A549 (cell line): ENCODE measurements at regions not wholly inside any gene's neighbourhood (a gene's known extent, or its start where the extent isn't known, plus 50 kb on each side); places are given as distances from the start of the nearest gene placed in this dataset.

Source experiments
- ATAC-seq, 2 experiments: fragments of 200-7000 bp in 1 of 2; fragments of >200 bp in 1 of 2; cut with Nextera tagmentation in 1 of 2; cut with Tn5 transposase in 1 of 2; 3 replicates each; pipeline versions ENCODE4 v1.8.0 to v1.9.1; 2018 to 2020; ENCODE audit warnings: mild to moderate bottlenecking in 1 of 2, moderate library complexity in 1 of 2
- CTCF ChIA-PET: fragments of 300-600 bp; sonication (Branson Sonifier 250); formaldehyde crosslinking; extraction: SDS; loops from one replicate; lab custom pipeline; 2021; ENCODE audit warnings: antibody characterized with exemption, inconsistent platforms; lab: Yijun Ruan, JAX
- POLR2A ChIA-PET: fragments of 350-600 bp; formaldehyde crosslinking; extraction: SDS; loops from one replicate; lab custom pipeline; 2021; ENCODE audit warnings: antibody characterized with exemption, inconsistent platforms; lab: Yijun Ruan, JAX
- DNase-seq, 2 experiments: peaks; one replicate each; pipeline versions ENCODE4 v3.0.0 to v3.0.0-alpha.2; 2011 to 2016; ENCODE audit warnings: low read depth in 1 of 2, low spot score in 1 of 2
- FAIRE-seq: peaks from 2 replicates; lab custom pipeline; 2011; peaks lifted over from hg19 to GRCh38; lab: Jason Lieb, UNC
- H3K27ac ChIP-seq, 2 experiments: fragments of >200 bp; sonication (Bioruptor Twin); formaldehyde crosslinking; 3 replicates each; pipeline ENCODE4 v1.5.1; 2016 to 2017
- H3K4me1 ChIP-seq: fragments of >200 bp; sonication (Bioruptor Twin); formaldehyde crosslinking; 3 replicates; pipeline ENCODE4 v1.6.1; 2016
- H3K4me2 ChIP-seq: fragments of >200 bp; sonication (Bioruptor Twin); formaldehyde crosslinking; 3 replicates; pipeline ENCODE4 v1.6.1; 2016
- H3K4me3 ChIP-seq: fragments of >200 bp; sonication (Bioruptor Twin); formaldehyde crosslinking; 3 replicates; pipeline ENCODE4 v1.5.1; 2016
- H3K9me3 ChIP-seq: fragments of >200 bp; sonication (Bioruptor Twin); formaldehyde crosslinking; 3 replicates; pipeline ENCODE4 v1.6.1; 2016
- CEBPB ChIP-seq, 2 experiments: fragments of >200 bp in 1 of 2; sonication (Bioruptor Twin) in 1 of 2; formaldehyde crosslinking in 1 of 2; IDR thresholded peaks; 2 replicates each; pipeline ENCODE4 v1.6.1; 2012 to 2016
- CTCF ChIP-seq: fragments of >200 bp; sonication (Bioruptor Twin); formaldehyde crosslinking; IDR thresholded peaks from 3 replicates; pipeline ENCODE4 v1.5.1; 2016
- FOSL2 ChIP-seq, 2 experiments: fragments of 450-650 bp in 1 of 2; fragments of >200 bp in 1 of 2; sonication (Bioruptor Twin) in 1 of 2; formaldehyde crosslinking; IDR thresholded peaks; 2 replicates each; pipeline versions ENCODE4 v1.5.0 to v1.6.1; 2016 to 2020; ENCODE audit warnings: mild to moderate bottlenecking in 1 of 2, moderate library complexity in 1 of 2
- FOXS1 ChIP-seq: fragments of 250-450 bp; sonication (Bioruptor Pico); IDR thresholded peaks from 2 replicates; pipeline ENCODE4 v1.5.0; 2020; ENCODE audit warnings: mild to moderate bottlenecking, moderate library complexity
- HES2 ChIP-seq: fragments of >200 bp; sonication (Bioruptor Twin); formaldehyde crosslinking; IDR thresholded peaks from 2 replicates; pipeline ENCODE4 v1.6.1; 2016
- HMGXB4 ChIP-seq: fragments of 250-450 bp; sonication (Bioruptor Pico); IDR thresholded peaks from 2 replicates; pipeline ENCODE4 v1.5.0; 2021; ENCODE audit warnings: mild to moderate bottlenecking, moderate library complexity, borderline replicate concordance
- HOXB5 ChIP-seq: fragments of 250-450 bp; sonication (Bioruptor Pico); IDR thresholded peaks from 2 replicates; pipeline ENCODE4 v1.5.0; 2020; ENCODE audit warnings: mild to moderate bottlenecking, moderate library complexity
- JUNB ChIP-seq: fragments of >200 bp; sonication (Bioruptor Twin); formaldehyde crosslinking; IDR thresholded peaks from 2 replicates; pipeline ENCODE4 v1.6.1; 2016
- KDM1A ChIP-seq: fragments of 200-600 bp; sonication (generic); IDR thresholded peaks from 2 replicates; pipeline ENCODE4 v1.6.1; 2016; ENCODE audit warnings: low read depth, mild to moderate bottlenecking
- MAX ChIP-seq: IDR thresholded peaks from 2 replicates; pipeline ENCODE4 v1.6.1; 2012
- MYC ChIP-seq: IDR thresholded peaks from 2 replicates; pipeline ENCODE4 v1.6.1; 2012; ENCODE audit warnings: mild to moderate bottlenecking, inconsistent platforms, low read length, improper control_type of control experiment, borderline replicate concordance
- NPAS2 ChIP-seq: fragments of 250-450 bp; sonication (Bioruptor Pico); IDR thresholded peaks from 2 replicates; pipeline ENCODE4 v1.8.0; 2022; ENCODE audit warnings: mild to moderate bottlenecking, moderate library complexity, borderline replicate concordance
- RARB ChIP-seq: fragments of 250-450 bp; sonication (Bioruptor Pico); IDR thresholded peaks from 2 replicates; pipeline ENCODE4 v1.8.0; 2021; ENCODE audit warnings: mild to moderate bottlenecking, moderate library complexity
- RCOR1 ChIP-seq: fragments of 150-350 bp; IDR thresholded peaks from 2 replicates; pipeline ENCODE4 v1.6.1; 2014; ENCODE audit warnings: antibody characterized with exemption, low read length, low read depth
- REST ChIP-seq: fragments of 200-600 bp; sonication (generic); IDR thresholded peaks from 2 replicates; pipeline ENCODE4 v1.6.1; 2016; ENCODE audit warnings: antibody characterized with exemption, mild to moderate bottlenecking, moderate library complexity
- SMC3 ChIP-seq: fragments of >200 bp; sonication (Bioruptor Twin); formaldehyde crosslinking; IDR thresholded peaks from 3 replicates; pipeline ENCODE4 v1.6.1; 2018; ENCODE audit warnings: inconsistent platforms
- TFCP2L1 ChIP-seq: fragments of 250-450 bp; sonication (Bioruptor Pico); IDR thresholded peaks from 2 replicates; pipeline ENCODE4 v1.5.0; 2021; ENCODE audit warnings: mild to moderate bottlenecking
- TP53 ChIP-seq: fragments of 250-450 bp; sonication (Bioruptor Pico); IDR thresholded peaks from 2 replicates; pipeline ENCODE4 v1.5.0; 2021; ENCODE audit warnings: mild to moderate bottlenecking, moderate library complexity
- ZFP36 ChIP-seq: fragments of 450-650 bp; IDR thresholded peaks from 2 replicates; pipeline ENCODE4 v1.6.1; 2014; ENCODE audit warnings: borderline replicate concordance; ENCODE audit not compliant: partially characterized antibody
- ZNF302 ChIP-seq: fragments of 250-450 bp; sonication (Bioruptor Pico); IDR thresholded peaks from 2 replicates; pipeline ENCODE4 v1.9.0; 2021; ENCODE audit warnings: inconsistent platforms, mild to moderate bottlenecking, moderate library complexity
- ZSCAN20 ChIP-seq: fragments of 250-450 bp; sonication (Bioruptor Pico); IDR thresholded peaks from 2 replicates; pipeline ENCODE4 v1.8.0; 2022; ENCODE audit warnings: mild to moderate bottlenecking, moderate library complexity
- WGBS: methylation state at CpG from one replicate; pipeline ENCODE4 v1.1.6; 2017; ENCODE audit errors: missing lambda C conversion rate; 5-methylcytosine and 5-hydroxymethylcytosine counted together

GRCh38 chr2:103289105-103289725 is 527.4 kb downstream of the TMEM182 start:
- Histone ChIP-seq H3K4me1 (no peaks in the 10 kb centered on the region), H3K27ac (no peak overlapping the region), H3K9me3 (no peaks in the 10 kb centered on the region), H3K4me3 (no peak overlapping the region), H3K4me2 (no peak overlapping the region)
- under 1% methylated on average over 5 of the region's 5 CpGs for WGBS
- DNase-seq (no peak), FAIRE-seq (no peak), ATAC-seq (no peak; a peak in 1 of 6 replicates)
- TF ChIP-seq FOXS1 (CRISPR knock-in tag) (no peak), CTCF (0 out of 3 replicates have a peak, but pooled peaks have one; percentile 5)
- ChIA-PET POLR2A (no interaction called here), CTCF (interaction anchor here (0.6 kb wide), 1 partner anchor 284 kb away, joined by 3 read pairs; no protein-coding TSS in a partner anchor)

GRCh38 chr2:103292573-103292972 is 530.7 kb downstream of the TMEM182 start:
- CTCF ChIA-PET, result no interaction called here
- FAIRE-seq (no peak), DNase-seq (no peak), ATAC-seq (no peak)
- WGBS, result 22% methylated on average over 6 of the region's 6 CpGs
- Histone ChIP-seq H3K27ac (no peak overlapping the region), H3K4me1 (no peaks in the 10 kb centered on the region), H3K9me3 (no peaks in the 10 kb centered on the region), H3K4me3 (no peak overlapping the region), H3K4me2 (no peak overlapping the region)
- TF ChIP-seq ZNF302 (CRISPR knock-in tag) (no peak), MAX (no peak), HES2 (no peak), SMC3 (no peak), ZFP36 (no peak), ZSCAN20 (CRISPR knock-in tag) (no peak), JUNB (no peak), RARB (no peak), TP53 (no peak), NPAS2 (CRISPR knock-in tag) (no peak), KDM1A (no peak), MYC (no peak), RCOR1 (no peak), TFCP2L1 (CRISPR knock-in tag) (no peak), FOSL2 (IDR thresholded peaks at IDR 0.05) (no peak), FOSL2 (CRISPR knock-in tag; IDR thresholded peaks at IDR 0.05) (no peak), HMGXB4 (CRISPR knock-in tag) (no peak), HOXB5 (CRISPR knock-in tag) (no peak), REST (no peak), CEBPB (IDR thresholded peaks at IDR 0.05) (no peak), FOXS1 (CRISPR knock-in tag) (no peak)
- POLR2A ChIA-PET, result no interaction called here
